NCI-H748 (cell line): ENCODE measurements at regions not wholly inside any gene's neighbourhood (a gene's known extent, or its start where the extent isn't known, plus 50 kb on each side); places are given as distances from the start of the nearest gene placed in this dataset.
A peak's percentile ranks its signal among the peaks of the same experiment; 100 is the strongest.

Source experiments
- DNase-seq: peaks from one replicate; lab custom pipeline; 2025; ENCODE audit not compliant: unreplicated experiment; lab: John Stamatoyannopoulos, UW

DNA sequence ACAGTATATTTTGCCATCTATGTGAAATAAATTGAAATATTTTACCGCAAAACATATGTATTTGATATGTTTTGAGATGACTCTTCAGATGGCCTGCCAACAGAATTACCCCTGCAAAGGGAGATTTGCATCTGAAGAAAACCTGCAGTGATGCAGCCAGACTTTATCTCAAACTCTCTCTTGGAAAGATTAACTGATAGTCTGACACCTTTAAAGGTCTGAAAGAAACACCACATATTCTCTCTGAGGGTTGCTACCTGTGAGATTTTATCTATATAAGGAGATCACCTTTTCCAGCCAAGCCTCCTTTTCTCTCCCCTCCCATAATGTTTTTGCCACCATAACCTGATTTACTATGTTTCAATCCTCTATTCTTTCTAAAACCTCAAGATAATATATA, 1106.3 kb upstream of the IGFBP7 start:
- DNase-seq: no peak

DNA sequence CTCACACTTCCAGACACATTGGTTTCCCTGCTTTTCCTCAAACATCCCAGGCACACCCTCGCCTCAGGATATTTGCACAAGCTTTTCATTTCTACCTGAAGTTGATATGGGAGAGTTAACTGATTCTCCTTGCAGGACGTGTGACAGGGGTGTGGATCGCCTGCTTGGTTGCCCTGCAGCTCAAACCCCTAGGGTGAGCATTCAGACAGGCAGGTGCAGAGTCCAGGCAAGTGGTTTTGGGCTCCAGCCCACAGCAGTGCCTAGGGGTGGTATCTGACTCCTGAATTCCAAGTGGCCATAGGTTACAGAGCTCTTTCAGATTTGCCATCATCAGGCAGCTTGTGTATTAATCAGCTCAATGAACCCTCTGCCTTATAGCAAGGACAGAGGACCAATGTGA, 1104.2 kb upstream of the IGFBP7 start:
- DNase-seq: no peak

DNA sequence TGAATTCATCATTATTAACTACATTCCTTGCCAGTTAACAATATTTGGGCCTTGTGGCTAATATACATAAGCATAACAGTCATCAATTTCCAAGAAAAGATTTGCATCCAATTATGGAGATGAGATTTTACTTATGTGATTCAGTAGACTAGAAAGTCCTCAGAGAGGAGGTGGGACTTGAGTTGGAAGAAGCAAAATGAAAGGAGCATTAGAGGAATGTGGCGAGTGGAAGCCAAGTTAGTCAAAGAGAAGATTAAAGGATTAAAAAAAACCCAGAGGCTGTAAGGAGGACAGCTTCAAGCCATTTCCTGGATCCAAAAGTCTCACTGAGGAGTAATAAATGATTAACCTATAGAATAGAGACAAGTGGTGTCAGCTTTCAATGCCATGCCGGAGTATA, 1099.4 kb upstream of the IGFBP7 start:
- DNase-seq: no peak

DNA sequence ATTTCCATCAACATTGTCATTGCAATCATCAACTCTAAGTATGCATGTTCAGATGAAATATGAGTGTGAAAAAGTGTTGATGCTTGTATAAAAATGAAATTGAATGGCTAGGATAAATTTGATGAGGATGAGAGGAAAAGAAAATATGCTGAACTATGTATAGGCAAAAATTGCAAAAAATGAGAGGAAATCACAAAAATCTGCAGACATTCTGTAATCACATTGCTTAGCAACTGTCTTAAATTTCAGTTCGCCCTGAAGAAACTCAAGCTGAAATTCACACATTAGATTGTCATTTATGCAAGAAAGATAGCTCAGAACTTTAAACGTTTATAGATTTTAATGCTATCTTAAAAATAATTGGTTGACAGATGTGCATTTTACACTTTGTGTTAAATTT, 1098.8 kb upstream of the IGFBP7 start:
- DNase-seq: no peak

DNA sequence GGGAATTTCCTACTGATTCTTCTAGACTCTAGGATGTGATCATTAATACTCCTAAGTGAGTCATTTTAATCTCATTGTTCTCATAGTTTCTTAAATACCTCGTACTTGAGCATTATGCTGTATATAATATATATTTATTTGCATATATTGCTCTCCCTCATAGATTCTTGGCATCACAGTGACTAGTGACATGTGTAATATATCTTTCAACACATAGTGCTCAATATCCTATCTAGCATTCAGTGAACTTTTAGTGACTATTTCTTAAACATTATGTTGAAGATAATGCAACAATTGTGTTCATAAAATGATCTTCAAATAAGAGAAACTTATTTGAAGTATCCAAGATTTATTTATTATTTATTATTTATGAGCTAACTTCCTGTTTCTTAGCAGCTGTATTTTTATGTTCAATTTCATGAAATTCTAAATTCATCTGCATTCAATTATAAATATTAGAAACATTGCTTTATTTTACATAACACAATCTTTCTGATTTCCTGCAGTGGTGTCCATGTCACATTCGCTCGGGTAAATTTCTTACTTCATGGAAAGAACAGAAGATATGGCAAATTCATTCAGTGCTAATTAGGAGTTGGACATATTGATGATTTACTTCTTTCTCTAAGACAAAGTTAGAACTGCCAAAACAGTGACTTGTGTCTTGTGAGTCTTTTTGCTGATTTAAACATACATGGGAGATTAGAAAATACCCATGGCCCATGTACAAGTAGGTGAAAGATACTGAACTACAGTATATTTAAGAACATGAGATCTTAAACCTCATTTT, 1095.5 kb upstream of the IGFBP7 start:
- no peak for DNase-seq

DNA sequence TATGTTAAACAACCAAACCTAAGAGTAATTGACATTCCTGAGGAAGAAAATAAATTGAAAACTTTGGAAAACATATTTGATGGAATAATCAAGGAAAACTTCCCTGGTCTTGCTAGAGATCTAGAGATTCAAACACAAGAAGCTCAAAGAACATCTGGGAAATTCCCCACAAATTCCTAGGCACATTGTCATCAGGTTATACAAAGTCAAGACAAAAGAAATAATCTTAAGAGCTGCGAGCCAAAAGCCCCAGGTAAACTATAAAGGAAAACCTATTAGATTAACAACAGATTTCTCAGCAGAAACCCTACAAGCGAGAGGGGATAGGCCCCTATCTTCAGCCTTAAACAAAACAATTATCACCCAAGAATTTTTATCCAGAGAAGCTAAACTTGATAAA, 1082.0 kb upstream of the IGFBP7 start:
- DNase-seq: no peak

DNA sequence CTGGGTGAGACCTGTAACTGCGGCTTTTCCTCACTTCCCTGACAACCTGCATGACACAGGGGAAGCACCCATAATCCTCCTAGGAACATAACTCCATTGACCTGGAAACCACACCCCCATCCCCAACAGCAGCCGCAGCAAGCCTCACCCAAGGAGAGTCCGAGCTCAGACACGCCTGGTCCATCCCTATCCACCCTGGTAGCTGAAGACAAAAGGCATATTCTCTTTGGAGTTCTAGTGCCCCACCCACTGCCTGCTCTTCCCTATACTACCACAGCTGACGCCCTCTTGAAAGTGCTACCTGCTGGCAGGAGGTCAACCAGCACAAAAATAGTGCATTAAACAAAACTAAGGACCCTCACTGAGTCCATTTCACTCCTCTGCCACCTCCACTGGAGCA, 1080.9 kb upstream of the IGFBP7 start:
- peak; percentile 10 for DNase-seq

DNA sequence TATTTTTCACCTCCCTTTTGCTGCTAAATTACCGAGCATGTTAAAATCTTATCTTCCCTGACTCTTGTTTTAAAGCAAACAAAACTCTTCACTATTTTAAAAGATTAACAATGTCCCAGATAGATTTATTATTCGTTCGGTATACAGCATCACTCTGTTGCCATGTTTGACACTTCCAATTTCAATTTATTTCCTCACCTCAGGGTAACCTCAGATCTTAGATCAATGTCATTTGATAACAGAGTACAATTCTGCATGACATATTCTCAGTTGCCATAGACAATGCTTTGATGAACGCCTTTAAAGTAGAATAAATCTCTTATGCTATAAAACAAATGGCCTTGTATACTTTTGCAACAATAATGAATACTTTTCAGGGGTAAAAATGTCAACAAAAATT, 1078.1 kb upstream of the IGFBP7 start:
- DNase-seq: no peak

DNA sequence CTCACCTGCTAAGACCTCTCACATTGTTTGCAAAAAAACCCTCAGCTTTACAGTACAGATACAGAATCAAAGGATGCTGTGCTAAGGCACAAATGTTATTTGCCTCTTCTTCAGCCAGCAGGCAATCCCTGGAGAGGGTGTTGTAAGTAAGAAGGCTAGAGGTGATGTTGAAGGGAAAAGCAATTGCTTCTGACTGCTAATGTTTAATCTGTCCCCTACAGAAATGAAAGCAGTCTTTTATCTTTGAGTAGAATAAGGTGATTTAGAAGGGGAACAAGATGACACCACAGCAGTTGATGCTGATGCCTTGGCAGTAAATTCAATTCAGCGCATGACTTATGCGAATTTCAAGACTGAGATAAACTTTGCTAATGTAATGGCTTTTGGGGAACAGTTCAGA, 1064.8 kb upstream of the IGFBP7 start:
- DNase-seq: no peak

DNA sequence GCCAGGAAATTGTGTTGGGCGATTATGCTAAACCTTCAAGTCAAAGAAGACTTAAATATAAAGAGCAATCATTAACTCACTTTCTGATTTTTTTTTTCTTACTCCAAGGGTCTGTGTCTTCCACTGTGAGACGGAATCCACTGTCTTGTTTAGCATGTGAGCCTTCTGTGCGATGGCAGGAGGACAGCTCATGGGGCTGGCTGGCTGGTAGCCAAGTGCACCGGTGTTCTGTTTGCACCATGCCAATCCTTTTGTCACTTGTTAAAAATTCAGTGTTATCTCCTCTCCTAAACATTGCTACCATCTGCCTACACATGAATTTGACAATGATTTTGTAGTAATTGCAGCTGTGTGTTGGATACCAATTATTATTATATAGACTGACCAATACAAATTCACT, 1056.3 kb upstream of the IGFBP7 start:
- DNase-seq: peak; percentile 1

DNA sequence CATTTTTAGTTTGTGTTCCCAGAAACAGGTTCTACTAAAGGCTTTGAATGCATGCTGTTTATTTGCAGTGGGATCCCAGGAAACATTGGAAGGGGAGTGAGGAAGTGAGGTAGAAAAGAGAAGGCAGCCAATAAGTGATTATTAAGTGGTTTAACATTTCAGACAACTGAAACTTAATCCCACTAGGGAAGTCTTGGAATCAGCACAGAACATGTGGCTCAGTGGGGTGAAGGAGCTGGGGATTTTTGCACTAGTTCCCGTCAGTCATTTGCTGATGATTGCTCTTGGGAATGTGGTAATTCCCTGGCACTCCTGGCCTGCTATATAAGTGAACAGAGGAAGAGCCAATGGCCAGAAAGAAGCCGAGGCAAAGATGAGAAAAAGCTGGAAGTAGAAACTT, 1053.0 kb upstream of the IGFBP7 start:
- no peak for DNase-seq

DNA sequence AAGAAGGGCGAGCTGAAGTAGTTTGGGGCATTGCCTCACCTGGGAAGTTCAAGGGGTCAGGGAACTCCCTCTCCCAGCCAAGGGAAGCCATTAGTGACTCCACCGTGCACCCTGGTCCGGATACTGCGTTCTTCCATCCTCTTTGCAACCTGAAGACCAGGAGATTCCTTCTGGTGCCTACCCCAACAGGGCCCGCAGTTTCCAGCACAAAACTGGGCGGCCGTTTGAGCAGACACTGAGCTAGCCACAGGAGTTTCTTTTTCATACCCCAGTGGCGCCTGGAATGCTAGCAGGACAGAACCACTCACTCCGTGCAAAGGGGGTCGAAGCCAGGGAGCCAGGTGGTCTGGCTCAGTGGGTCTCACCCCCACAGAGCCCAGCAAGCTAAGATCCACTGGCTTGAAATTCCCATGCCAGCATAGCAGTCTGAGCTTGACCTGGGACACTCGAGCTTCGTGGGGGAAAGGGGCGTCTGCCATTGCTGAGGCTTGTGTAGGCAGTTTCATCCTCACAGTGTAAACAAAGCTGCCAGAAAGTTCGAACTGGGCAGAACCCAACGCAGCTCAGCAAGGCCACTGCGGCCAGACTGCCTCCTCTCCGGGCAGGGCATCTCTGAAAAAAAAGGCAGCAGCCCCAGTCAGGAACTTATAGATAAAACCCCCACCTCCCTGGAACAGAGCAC, 1039.4 kb upstream of the IGFBP7 start:
- DNase-seq: no peak

DNA sequence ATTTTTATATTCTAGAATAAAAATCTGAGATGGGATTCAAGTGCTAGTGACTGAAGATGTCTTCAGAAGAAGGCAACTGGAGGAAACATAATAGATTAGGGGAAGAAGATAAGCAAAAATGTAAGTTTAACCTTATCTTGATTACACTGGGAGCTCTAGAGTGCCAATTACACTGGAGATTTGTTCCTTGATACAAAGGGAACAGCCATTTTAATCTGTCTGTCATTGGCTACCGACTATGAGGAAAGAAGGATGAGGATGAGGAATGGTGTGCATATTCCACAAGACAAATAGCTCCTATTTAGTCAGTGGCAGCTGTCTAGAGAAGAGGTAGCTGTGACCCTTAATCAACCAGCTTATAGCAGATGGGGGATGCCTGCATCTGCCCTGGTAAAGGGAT, 1034.5 kb upstream of the IGFBP7 start:
- no peak for DNase-seq

DNA sequence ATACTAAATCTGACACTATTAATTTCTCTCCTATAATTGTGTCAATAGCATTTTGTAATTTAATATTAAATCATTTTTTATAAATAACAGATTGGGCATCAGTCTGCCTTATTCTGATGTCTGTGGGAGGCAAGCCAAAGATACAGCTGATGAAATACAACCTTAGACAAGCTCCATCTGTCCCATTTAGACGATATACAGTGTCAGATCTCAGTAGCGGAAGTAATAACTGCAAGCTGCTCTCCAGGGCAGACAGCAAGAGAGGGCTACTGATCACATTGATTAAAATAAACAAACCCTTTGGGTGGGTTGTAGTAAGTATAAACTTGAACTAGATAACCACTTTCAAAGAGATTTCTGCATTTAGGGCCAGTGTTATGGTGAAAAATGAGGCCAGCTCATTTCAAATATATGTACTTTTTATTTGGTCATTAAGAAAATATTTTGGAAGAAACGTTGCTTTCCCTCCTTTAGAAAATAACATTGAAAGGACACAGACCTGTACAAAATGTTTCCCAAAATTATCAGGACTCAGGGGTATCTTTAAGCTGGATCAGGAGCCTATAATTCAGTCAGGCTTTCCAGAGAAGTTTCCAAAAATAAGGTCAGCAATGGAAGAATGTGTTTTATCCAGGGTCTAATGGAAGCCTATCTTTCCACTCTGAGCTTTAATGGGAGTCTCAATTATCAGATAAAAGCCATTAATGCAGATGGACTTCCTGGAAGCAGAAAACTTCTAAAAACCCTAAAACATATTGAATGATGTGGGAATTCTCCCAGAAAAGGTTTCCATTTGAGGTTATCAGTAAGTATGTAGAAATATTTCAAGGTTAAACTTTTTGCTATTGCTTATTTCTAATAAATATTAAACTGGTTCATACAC, 1028.8 kb upstream of the IGFBP7 start:
- DNase-seq: no peak

DNA sequence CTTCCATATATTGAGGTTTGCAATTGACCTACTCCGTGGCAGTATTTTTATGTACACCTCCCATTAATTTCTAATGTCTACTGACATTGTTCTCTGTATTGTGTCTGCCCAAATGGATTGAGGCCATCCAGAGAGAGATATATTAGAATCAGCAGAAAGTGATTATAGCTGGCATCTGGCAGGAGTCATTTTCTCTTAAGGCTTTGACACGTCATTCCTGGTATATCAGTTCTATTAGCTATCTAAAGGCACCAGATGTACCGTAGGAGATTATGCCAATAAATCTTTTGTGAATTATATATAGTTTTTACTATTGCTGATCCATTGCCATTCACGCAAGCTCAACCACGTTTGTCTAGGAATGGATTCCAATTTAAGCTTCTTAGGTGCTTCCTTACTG, 1026.4 kb upstream of the IGFBP7 start:
- no peak for DNase-seq

DNA sequence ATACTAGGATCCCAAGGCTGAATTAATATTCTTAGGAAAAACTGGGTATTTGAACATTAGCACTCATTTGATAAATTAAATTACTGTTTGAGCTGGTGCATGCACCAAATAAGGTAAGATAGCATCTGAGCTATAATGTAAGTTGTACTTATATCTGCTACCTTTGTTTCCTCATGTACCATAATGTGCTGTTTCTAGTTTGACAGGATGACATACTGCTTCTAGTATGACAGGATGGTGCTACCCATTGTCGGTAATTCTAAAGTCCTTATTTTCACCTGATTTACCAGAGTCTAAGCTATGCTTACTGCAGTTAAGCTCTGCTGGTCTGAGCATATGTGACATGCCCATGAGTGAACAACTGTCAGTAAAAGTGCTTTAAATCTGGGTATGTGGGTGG, 1017.5 kb upstream of the IGFBP7 start:
- no peak for DNase-seq

DNA sequence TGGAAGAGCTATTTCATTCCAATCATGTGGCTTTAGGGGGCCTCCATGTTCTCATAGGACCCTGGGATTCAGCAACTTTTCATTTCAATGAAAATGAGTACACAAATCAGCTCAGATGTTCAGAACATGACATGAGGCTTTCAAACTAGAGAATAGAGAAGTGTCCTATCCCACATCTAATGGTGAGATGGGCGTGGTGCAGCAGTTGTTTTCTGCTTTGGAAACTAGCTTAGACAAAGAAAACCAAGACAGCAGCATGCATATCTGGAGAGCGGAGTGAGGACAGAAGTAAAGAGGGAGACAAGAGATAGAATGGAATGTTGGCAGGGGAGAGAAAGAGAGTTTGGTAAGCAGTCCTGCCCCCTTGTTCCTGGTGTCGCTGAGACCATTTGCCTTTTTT, 1009.1 kb upstream of the IGFBP7 start:
- no peak for DNase-seq

DNA sequence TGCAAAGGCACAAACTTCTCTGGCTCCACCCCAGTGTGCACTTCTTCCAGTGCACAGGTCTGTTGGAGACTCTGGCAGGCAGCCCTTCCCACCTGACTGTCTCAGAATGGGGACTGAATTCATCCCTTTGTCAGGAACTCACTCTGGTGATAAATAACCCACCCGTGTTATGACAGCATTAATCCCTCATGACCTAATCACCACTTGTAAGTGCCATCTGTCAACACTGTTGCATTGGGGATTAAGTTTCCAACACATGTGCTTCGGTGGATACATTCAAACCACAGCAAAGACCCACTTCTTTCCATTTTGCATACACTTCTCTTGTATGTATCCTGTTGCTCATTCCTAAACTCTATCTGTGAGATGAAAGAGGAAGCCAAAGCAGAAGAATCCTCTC, 1002.9 kb upstream of the IGFBP7 start:
- no peak for DNase-seq

DNA sequence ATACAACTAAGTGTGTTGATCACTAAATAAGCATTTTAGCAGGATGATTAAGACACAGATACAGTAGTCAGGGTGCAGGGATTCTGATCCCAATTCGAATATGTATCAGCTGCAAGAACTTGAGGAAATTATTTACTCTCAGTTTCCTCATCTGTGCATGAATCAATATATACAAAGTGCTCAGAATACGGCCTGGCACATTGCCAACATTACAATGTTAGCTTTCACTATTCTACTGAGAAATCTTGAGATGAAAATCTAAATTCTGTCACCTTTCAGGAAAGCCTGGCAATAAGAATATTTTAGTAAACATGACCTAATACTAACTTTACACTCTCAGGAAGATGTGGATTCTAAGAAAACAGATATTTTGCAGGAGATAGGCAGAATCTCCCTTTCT, 1001.6 kb upstream of the IGFBP7 start:
- DNase-seq: no peak

DNA sequence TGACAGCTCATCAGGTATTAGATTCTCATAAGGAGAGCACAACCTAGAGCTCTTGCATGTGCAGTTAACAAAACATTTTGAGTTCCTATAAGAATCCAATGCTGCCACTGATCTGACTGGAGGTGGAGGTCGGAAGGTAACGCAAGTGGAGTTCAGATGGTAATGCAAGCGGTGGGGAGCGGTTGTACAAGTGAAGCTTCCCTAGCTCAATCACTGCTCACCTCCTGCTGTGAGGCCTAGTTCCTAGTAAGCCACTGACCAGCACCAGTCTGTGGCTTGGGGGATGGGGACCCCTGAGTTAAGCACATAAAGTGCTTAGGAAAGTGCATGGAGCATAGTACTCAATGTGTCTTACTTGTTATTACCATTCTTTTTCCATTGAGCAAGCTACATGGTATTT, 983.2 kb upstream of the IGFBP7 start:
- no peak for DNase-seq

DNA sequence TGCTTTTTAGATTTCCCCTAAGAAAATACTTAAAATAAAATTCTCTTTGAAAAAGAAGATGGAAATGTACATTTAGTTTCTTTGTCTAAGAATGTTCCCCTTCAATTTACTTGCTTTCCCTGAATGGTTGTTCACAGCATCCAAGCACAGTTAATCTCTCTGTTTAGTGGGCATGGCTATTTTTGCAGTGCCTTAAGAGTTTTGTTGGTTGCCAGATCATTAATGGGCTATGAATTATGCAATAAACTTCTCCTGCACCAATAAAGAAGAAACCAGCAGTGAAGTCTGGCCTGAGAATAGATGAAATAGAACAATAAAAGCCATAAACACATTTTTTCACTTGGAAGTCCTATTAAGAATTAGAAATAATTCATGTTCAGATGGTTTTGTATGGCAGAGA, 980.4 kb upstream of the IGFBP7 start:
- DNase-seq: no peak

DNA sequence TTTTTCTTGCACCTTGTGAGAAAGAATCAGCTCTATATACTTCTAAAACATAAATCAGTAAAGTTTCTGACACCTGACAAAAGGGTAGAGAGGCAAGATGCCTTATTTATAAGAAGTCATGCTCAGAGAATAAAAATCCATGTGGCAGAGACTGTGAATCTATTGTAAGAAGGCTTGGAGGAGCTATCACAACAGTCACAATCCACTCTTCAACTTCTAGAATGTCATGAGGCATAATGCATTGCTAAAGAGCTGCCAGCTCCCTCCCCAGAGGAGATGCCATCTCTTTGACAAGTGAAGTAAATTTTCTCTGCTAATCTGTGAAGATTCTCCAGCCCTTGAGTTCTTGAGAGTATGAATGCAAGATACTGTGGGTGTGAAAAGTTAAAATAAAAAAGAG, 971.2 kb upstream of the IGFBP7 start:
- DNase-seq: no peak
